GM12873 (cell line): ENCODE measurements at regions not wholly inside any gene's neighbourhood (a gene's known extent, or its start where the extent isn't known, plus 50 kb on each side); places are given as distances from the start of the nearest gene placed in this dataset.

ENCODE experiments used
- CTCF ChIP-seq: IDR thresholded peaks from 2 replicates; pipeline ENCODE4 v1.5.1; 2012; ENCODE audit warnings: low read depth, mild to moderate bottlenecking, moderate library complexity, low read length, control low read depth; ENCODE audit not compliant: insufficient read depth; ENCODE audit errors: missing control alignments

GRCh38 chr3:78427303-78427702 is 1340.5 kb downstream of the ROBO1 start:
- no peak for TF ChIP-seq CTCF

- TF ChIP-seq CTCF: no peak
These were observed 1337.1 kb downstream of the ROBO1 start for GRCh38 chr3:78430741-78431140.

- no peak for TF ChIP-seq CTCF
These were observed 1333.0 kb downstream of the ROBO1 start for GRCh38 chr3:78434801-78435200.

- no peak for TF ChIP-seq CTCF
These were observed 1312.6 kb downstream of the ROBO1 start for GRCh38 chr3:78455166-78455565.

GRCh38 chr3:78455712-78456433 is 1311.9 kb downstream of the ROBO1 start:
- TF ChIP-seq CTCF: no peak

- no peak for TF ChIP-seq CTCF
These were observed 1308.0 kb downstream of the ROBO1 start for GRCh38 chr3:78459796-78460195.

- no peak for TF ChIP-seq CTCF
These were observed 1305.8 kb downstream of the ROBO1 start for GRCh38 chr3:78462021-78462420.
